IMR-90 (cell line): ENCODE measurements at regions not wholly inside any gene's neighbourhood (a gene's known extent, or its start where the extent isn't known, plus 50 kb on each side); places are given as distances from the start of the nearest gene placed in this dataset.

Experiments used
- ATAC-seq: fragments of 200-7000 bp; cut with Tn5 transposase; 2 replicates; pipeline ENCODE4 v1.9.1; 2020; ENCODE audit warnings: low read depth, mild to moderate bottlenecking, moderate library complexity
- BruUV-seq: library from RNA; stranded (reverse); fragments of 400-500 nt; replicated peaks from 2 replicates; lab custom pipeline; 2021; lab: Mats Ljungman, UMichigan
- CTCF ChIA-PET: fragments of 300-600 bp; formaldehyde crosslinking; extraction: SDS; loops from one replicate; lab custom pipeline; 2021; ENCODE audit warnings: antibody characterized with exemption; lab: Yijun Ruan, JAX
- POLR2A ChIA-PET: fragments of 300-600 bp; sonication (Branson Sonifier 250); formaldehyde crosslinking; loops from one replicate; lab custom pipeline; 2022; ENCODE audit warnings: antibody characterized with exemption; ENCODE audit not compliant: unreplicated experiment; lab: Charles Lee
- DNase-seq: peaks from one replicate; pipeline ENCODE4 v3.0.0; 2013
- H2AFZ ChIP-seq: replicated peaks from 2 replicates; pipeline ENCODE3; 2013; ENCODE audit warnings: low read length, mild to moderate bottlenecking; ENCODE audit not compliant: poor library complexity
- H2AK5ac ChIP-seq: 2 replicates; pipeline ENCODE4 v1.6.1; 2013; ENCODE audit warnings: low read depth, low read length, inconsistent platforms
- H2AK9ac ChIP-seq: replicated peaks from 2 replicates; pipeline ENCODE3; 2013; ENCODE audit warnings: mild to moderate bottlenecking, low read depth, low read length, moderate library complexity; ENCODE audit not compliant: poor library complexity
- H2BK120ac ChIP-seq: 2 replicates; pipeline ENCODE4 v1.6.1; 2013; ENCODE audit warnings: low read depth, low read length, inconsistent platforms
- H2BK15ac ChIP-seq: 3 replicates; pipeline ENCODE4 v1.6.1; 2013; ENCODE audit warnings: low read depth, low read length, inconsistent platforms
- H2BK20ac ChIP-seq: 2 replicates; pipeline ENCODE4 v1.6.1; 2013; ENCODE audit warnings: low read depth, mild to moderate bottlenecking, inconsistent platforms, low read length, moderate library complexity
- H2BK5ac ChIP-seq: 2 replicates; pipeline ENCODE4 v1.6.1; 2013; ENCODE audit warnings: mild to moderate bottlenecking, low read depth, low read length, inconsistent platforms; ENCODE audit not compliant: poor library complexity, severe bottlenecking
- H3K14ac ChIP-seq: replicated peaks from 2 replicates; pipeline ENCODE4 v1.6.1; 2013; ENCODE audit warnings: low read depth, low read length, inconsistent platforms
- H3K18ac ChIP-seq: 2 replicates; pipeline ENCODE4 v1.6.1; 2013; ENCODE audit warnings: low read depth, low read length, control low read depth
- H3K23ac ChIP-seq: 2 replicates; pipeline ENCODE4 v1.6.1; 2013; ENCODE audit warnings: low read depth, low read length, inconsistent platforms
- H3K27ac ChIP-seq: 2 replicates; pipeline ENCODE4 v1.5.1; 2013; ENCODE audit warnings: mild to moderate bottlenecking, control low read depth, low read length; ENCODE audit not compliant: insufficient read depth
- H3K27me3 ChIP-seq: 2 replicates; pipeline ENCODE4 v1.6.1; 2013; ENCODE audit warnings: low read length; ENCODE audit not compliant: control insufficient read depth, insufficient read depth
- H3K36me3 ChIP-seq: 2 replicates; pipeline ENCODE4 v1.6.1; 2013; ENCODE audit warnings: low read length, mixed read lengths; ENCODE audit not compliant: control insufficient read depth, insufficient read depth
- H3K4ac ChIP-seq: 2 replicates; pipeline ENCODE4 v1.6.1; 2013; ENCODE audit warnings: low read depth, low read length, inconsistent platforms
- H3K4me1 ChIP-seq: 2 replicates; pipeline ENCODE4 v1.6.1; 2013; ENCODE audit warnings: low read length, mixed read lengths; ENCODE audit not compliant: control insufficient read depth, insufficient read depth
- H3K4me2 ChIP-seq: 2 replicates; pipeline ENCODE4 v1.6.1; 2013; ENCODE audit warnings: low read depth, mild to moderate bottlenecking, control low read depth, low read length, moderate library complexity
- H3K4me3 ChIP-seq: 2 replicates; pipeline ENCODE4 v1.5.1; 2013; ENCODE audit warnings: low read depth, mild to moderate bottlenecking, control low read depth, low read length, moderate library complexity; ENCODE audit not compliant: insufficient read depth
- H3K56ac ChIP-seq: 2 replicates; pipeline ENCODE4 v1.6.1; 2013; ENCODE audit warnings: low read length, inconsistent platforms; ENCODE audit not compliant: insufficient read depth; ENCODE audit errors: extremely low read depth
- H3K79me1 ChIP-seq, 2 experiments: 2 replicates each; pipeline ENCODE4 v1.6.1; 2013; ENCODE audit warnings: low read length in 2 of 2, inconsistent platforms in 1 of 2, low read depth in 1 of 2
- H3K9ac ChIP-seq: 2 replicates; pipeline ENCODE4 v1.6.1; 2013; ENCODE audit warnings: low read depth, low read length, control low read depth
- H3K9me1 ChIP-seq: 2 replicates; pipeline ENCODE4 v1.6.1; 2013; ENCODE audit warnings: low read length, inconsistent platforms; ENCODE audit not compliant: insufficient read depth
- H3K9me3 ChIP-seq: 2 replicates; pipeline ENCODE4 v1.6.1; 2013; ENCODE audit warnings: low read length; ENCODE audit not compliant: control insufficient read depth, insufficient read depth
- H4K20me1 ChIP-seq: 2 replicates; pipeline ENCODE4 v1.6.1; 2013; ENCODE audit warnings: low read length, inconsistent platforms; ENCODE audit not compliant: insufficient read depth
- H4K5ac ChIP-seq: 2 replicates; pipeline ENCODE4 v1.6.1; 2013; ENCODE audit warnings: mild to moderate bottlenecking, low read depth, low read length, control low read depth
- H4K8ac ChIP-seq, 2 experiments: 2 replicates each; pipeline ENCODE4 v1.6.1; 2013; ENCODE audit warnings: low read depth in 2 of 2, low read length in 2 of 2, control low read depth in 1 of 2, inconsistent platforms in 1 of 2
- H4K91ac ChIP-seq: 2 replicates; pipeline ENCODE4 v1.6.1; 2013; ENCODE audit warnings: low read depth, low read length, inconsistent platforms; ENCODE audit not compliant: insufficient read depth
- BHLHE40 ChIP-seq: fragments of 150-350 bp; IDR thresholded peaks from 2 replicates; pipeline ENCODE4 v1.6.1; 2016; ENCODE audit warnings: mild to moderate bottlenecking, low read depth, low read length
- CHD1 ChIP-seq: IDR thresholded peaks from 2 replicates; pipeline ENCODE4 v1.6.1; 2012; ENCODE audit warnings: low read depth, low read length, improper control_type of control experiment
- ELK1 ChIP-seq: fragments of 150-350 bp; IDR thresholded peaks from 2 replicates; pipeline ENCODE4 v1.6.1; 2016; ENCODE audit warnings: low read depth, mild to moderate bottlenecking, low read length, moderate library complexity, borderline replicate concordance
- FOS ChIP-seq: fragments of 150-350 bp; IDR thresholded peaks from 2 replicates; pipeline ENCODE4 v1.6.1; 2016; ENCODE audit warnings: low read depth, low read length
- MAFK ChIP-seq: IDR thresholded peaks from 2 replicates; pipeline ENCODE4 v1.6.1; 2012; ENCODE audit warnings: low read depth, low read length, improper control_type of control experiment
- MXI1 ChIP-seq: IDR thresholded peaks from 2 replicates; pipeline ENCODE4 v1.6.1; 2012; ENCODE audit warnings: low read depth, mild to moderate bottlenecking, low read length, moderate library complexity, borderline replicate concordance
- NFE2L2 ChIP-seq: fragments of 150-350 bp; IDR thresholded peaks from 2 replicates; pipeline ENCODE4 v1.6.1; 2016; ENCODE audit warnings: low read depth, mild to moderate bottlenecking, low read length
- RAD21 ChIP-seq: IDR thresholded peaks from 2 replicates; pipeline ENCODE4 v1.6.1; 2012; ENCODE audit warnings: low read length, improper control_type of control experiment
- RFX5 ChIP-seq: IDR thresholded peaks from 2 replicates; pipeline ENCODE4 v1.8.0; 2012; ENCODE audit warnings: low read depth, mild to moderate bottlenecking, low read length, moderate library complexity
- SMC3 ChIP-seq: fragments of 150-350 bp; IDR thresholded peaks from 2 replicates; pipeline ENCODE4 v1.6.1; 2016; ENCODE audit warnings: low read depth, mild to moderate bottlenecking, antibody characterized with exemption, low read length, moderate library complexity
- USF2 ChIP-seq: fragments of 150-350 bp; IDR thresholded peaks from 2 replicates; pipeline ENCODE4 v1.6.1; 2017; ENCODE audit warnings: mild to moderate bottlenecking, antibody characterized with exemption, low read length, low read depth
- WGBS, 2 experiments: methylation state at CpG; one replicate each; pipeline versions ENCODE4 v1.1.5 to v1.1.7; 2013; ENCODE audit warnings: missing lambda C conversion rate in 2 of 2; ENCODE audit not compliant: insufficient read length in 1 of 2; ENCODE audit errors: extremely low coverage in 2 of 2; 5-methylcytosine and 5-hydroxymethylcytosine counted together
- dilution Hi-C: fragments of 300-500 bp; cut with HindIII; formaldehyde crosslinking; loops from one replicate; pipeline ENCODE4 v1.14.3; 2018; ENCODE audit warnings: low sequenced_read_pairs; ENCODE audit not compliant: unreplicated experiment
- in situ Hi-C: fragments of 300-500 bp; cut with MboI; formaldehyde crosslinking; loops from 3 replicates; pipeline ENCODE4 v1.14.3; 2019; ENCODE audit warnings: low sequenced_read_pairs, inconsistent platforms, mixed read lengths
- intact Hi-C: fragments of 100-400 bp; cut with micrococcal nuclease; formaldehyde crosslinking; loops from 2 replicates; pipeline ENCODE4 v1.10.0; 2022

- Histone ChIP-seq H3K27ac (no peak overlapping the region), H3K23ac (no peak overlapping the region), H3K27me3 (no peaks in the 10 kb centered on the region; the same call in 1 of the 2 replicates), H2AK5ac (no peak overlapping the region), H3K79me1 (no peaks in the 10 kb centered on the region), H4K91ac (no peak overlapping the region), H3K4ac (no peak overlapping the region), H3K36me3 (no peaks in the 10 kb centered on the region), H3K9me1 (no peaks in the 10 kb centered on the region), H2BK120ac (no peak overlapping the region), H3K4me2 (no peak overlapping the region), H3K4me1 (no peaks in the 10 kb centered on the region), H4K8ac (no peak overlapping the region), H3K18ac (no peak overlapping the region), H2BK5ac (no peak overlapping the region), H3K9ac (no peak overlapping the region), H4K5ac (no peak overlapping the region), H2AFZ (no peak overlapping the region), H3K56ac (no peak overlapping the region), H4K20me1 (no peaks in the 10 kb centered on the region), H3K9me3 (no peaks in the 10 kb centered on the region; the same call in 1 of the 2 replicates), H3K14ac (no peak overlapping the region), H2BK20ac (no peak overlapping the region), H3K4me3 (no peak overlapping the region), H2BK15ac (no peak overlapping the region), H2AK9ac (no peak overlapping the region)
- no TSS peak for BruUV-seq
- TF ChIP-seq RFX5 (no peak), ELK1 (no peak), RAD21 (no peak), FOS (no peak), MXI1 (no peak), NFE2L2 (no peak), MAFK (no peak), CHD1 (no peak), BHLHE40 (no peak), SMC3 (no peak), USF2 (no peak)
- in situ Hi-C loops = no loop called here
- WGBS, 2 experiments = no CpG with 5 or more reads among the region's 1 CpG
- POLR2A ChIA-PET = no interaction called here
- DNase-seq = no peak
- CTCF ChIA-PET = no interaction called here
- dilution Hi-C loops = no loop called here
- intact Hi-C loops = no loop called here
- no peak for ATAC-seq
These were observed 284.4 kb upstream of the XYLT1 start for GRCh38 chr16:17755158-17755557.
